NCI-H146 treated with DMSO at 0.1 percent for 48 hours (cell line): ENCODE measurements at regions not wholly inside any gene's neighbourhood (a gene's known extent, or its start where the extent isn't known, plus 50 kb on each side); places are given as distances from the start of the nearest gene placed in this dataset.

Experiments
- DNase-seq: peaks from one replicate; lab custom pipeline; 2025; ENCODE audit not compliant: unreplicated experiment; lab: John Stamatoyannopoulos, UW

GRCh38 chr10:24793648-24794379 is 70.1 kb upstream of the ARHGAP21 start:
- DNase-seq: no peak

- no peak for DNase-seq
Observed at GRCh38 chr10:24792638-24793037, 69.0 kb upstream of the ARHGAP21 start.

- no peak for DNase-seq
Observed at GRCh38 chr10:24791084-24791726, 67.5 kb upstream of the ARHGAP21 start.

GRCh38 chr10:24790599-24790998 is 66.9 kb upstream of the ARHGAP21 start:
- peak; percentile 44 for DNase-seq

GRCh38 chr10:24790073-24790472 is 66.4 kb upstream of the ARHGAP21 start:
- DNase-seq: peak; percentile 69

GRCh38 chr10:24784923-24785322 is 61.2 kb upstream of the ARHGAP21 start:
- no peak for DNase-seq

GRCh38 chr10:24784061-24784460 is 60.4 kb upstream of the ARHGAP21 start:
- no peak for DNase-seq

- DNase-seq: no peak
Observed at GRCh38 chr10:24783504-24783903, 59.8 kb upstream of the ARHGAP21 start.

GRCh38 chr10:24779737-24780136 is 56.0 kb upstream of the ARHGAP21 start:
- no peak for DNase-seq

GRCh38 chr10:24778298-24778697 is 54.6 kb upstream of the ARHGAP21 start:
- DNase-seq: no peak

GRCh38 chr10:24777196-24777595 is 53.5 kb upstream of the ARHGAP21 start:
- no peak for DNase-seq

- DNase-seq: no peak
Observed at GRCh38 chr10:24773939-24774589, 50.4 kb upstream of the ARHGAP21 start.
